ENCODE measurements at regions not wholly inside any gene's neighbourhood (a gene's known extent, or its start where the extent isn't known, plus 50 kb on each side); places are given as distances from the start of the nearest gene placed in this dataset.

DNA sequence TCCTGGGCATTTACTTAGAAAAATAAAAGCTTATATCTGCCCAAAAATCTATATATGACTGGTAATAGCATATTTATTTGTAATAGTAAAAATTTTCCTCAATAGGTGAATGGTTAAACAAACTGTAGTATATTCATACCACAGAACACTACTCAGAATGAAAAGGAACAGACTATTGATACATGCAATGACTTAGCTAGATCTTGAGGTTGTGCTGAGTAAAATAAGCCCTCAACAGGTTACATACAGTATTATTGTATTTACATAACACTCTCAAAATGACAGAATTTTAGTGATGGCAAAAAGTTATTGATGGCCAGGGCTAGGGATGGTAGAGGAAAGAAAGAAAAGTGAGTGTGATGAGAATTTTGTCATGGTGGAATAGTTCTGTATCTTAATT lies 178.4 kb downstream of the BMP4 start:
- Histone ChIP-seq H3K27ac (replicated peaks) (no peak overlapping the region), H3K27me3 (ENCODE audit: insufficient read depth, poor library complexity, severe bottlenecking) (no peaks in the 10 kb centered on the region), H3K4me3 (replicated peaks; ENCODE audit: insufficient read depth, low read length) (no peak overlapping the region)
- TF ChIP-seq, protein P1, sequence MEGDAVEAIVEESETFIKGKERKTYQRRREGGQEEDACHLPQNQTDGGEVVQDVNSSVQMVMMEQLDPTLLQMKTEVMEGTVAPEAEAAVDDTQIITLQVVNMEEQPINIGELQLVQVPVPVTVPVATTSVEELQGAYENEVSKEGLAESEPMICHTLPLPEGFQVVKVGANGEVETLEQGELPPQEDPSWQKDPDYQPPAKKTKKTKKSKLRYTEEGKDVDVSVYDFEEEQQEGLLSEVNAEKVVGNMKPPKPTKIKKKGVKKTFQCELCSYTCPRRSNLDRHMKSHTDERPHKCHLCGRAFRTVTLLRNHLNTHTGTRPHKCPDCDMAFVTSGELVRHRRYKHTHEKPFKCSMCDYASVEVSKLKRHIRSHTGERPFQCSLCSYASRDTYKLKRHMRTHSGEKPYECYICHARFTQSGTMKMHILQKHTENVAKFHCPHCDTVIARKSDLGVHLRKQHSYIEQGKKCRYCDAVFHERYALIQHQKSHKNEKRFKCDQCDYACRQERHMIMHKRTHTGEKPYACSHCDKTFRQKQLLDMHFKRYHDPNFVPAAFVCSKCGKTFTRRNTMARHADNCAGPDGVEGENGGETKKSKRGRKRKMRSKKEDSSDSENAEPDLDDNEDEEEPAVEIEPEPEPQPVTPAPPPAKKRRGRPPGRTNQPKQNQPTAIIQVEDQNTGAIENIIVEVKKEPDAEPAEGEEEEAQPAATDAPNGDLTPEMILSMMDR (IDR thresholded peaks at IDR 0.05; ENCODE audit: insufficient read depth, low read length): no peak
- TF ChIP-seq SPI1 (IDR thresholded peaks at IDR 0.05; ENCODE audit: borderline replicate concordance, low read depth) (no peak), GABPA (IDR thresholded peaks at IDR 0.05; ENCODE audit: low read depth) (no peak), POLR2AphosphoS5 (IDR thresholded peaks at IDR 0.05; ENCODE audit: low read depth) (no peak)
- TF ChIP-seq, protein P2, sequence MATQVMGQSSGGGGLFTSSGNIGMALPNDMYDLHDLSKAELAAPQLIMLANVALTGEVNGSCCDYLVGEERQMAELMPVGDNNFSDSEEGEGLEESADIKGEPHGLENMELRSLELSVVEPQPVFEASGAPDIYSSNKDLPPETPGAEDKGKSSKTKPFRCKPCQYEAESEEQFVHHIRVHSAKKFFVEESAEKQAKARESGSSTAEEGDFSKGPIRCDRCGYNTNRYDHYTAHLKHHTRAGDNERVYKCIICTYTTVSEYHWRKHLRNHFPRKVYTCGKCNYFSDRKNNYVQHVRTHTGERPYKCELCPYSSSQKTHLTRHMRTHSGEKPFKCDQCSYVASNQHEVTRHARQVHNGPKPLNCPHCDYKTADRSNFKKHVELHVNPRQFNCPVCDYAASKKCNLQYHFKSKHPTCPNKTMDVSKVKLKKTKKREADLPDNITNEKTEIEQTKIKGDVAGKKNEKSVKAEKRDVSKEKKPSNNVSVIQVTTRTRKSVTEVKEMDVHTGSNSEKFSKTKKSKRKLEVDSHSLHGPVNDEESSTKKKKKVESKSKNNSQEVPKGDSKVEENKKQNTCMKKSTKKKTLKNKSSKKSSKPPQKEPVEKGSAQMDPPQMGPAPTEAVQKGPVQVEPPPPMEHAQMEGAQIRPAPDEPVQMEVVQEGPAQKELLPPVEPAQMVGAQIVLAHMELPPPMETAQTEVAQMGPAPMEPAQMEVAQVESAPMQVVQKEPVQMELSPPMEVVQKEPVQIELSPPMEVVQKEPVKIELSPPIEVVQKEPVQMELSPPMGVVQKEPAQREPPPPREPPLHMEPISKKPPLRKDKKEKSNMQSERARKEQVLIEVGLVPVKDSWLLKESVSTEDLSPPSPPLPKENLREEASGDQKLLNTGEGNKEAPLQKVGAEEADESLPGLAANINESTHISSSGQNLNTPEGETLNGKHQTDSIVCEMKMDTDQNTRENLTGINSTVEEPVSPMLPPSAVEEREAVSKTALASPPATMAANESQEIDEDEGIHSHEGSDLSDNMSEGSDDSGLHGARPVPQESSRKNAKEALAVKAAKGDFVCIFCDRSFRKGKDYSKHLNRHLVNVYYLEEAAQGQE (IDR thresholded peaks at IDR 0.05; ENCODE audit: insufficient replicate concordance, low read depth): no peak
- no peak for DNase-seq (ENCODE audit: low read depth in 1 of 2, low spot score in 1 of 2)

DNA sequence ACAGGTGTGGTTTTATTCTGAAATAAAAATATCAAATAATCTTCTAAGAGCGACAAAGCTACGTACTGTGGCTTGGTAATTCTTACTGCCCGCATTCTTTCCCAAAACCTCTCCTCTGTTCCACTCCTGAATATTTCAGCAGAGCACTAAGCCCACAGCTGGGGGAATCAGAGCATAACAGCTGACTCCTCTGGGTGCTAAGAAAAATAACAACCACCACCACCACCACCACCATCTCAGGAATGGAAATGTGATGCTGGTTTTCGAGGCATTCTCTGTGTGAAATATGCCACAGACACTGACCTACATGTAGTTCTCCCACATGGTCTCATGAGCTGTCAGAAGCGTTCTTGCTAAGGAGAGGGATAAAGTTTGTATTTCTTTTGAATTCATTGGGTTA lies 183.7 kb downstream of the BMP4 start:
- DNase-seq (ENCODE audit: low read depth in 1 of 2, low spot score in 1 of 2): no peak
- H3K27me3 ChIP-seq (ENCODE audit: insufficient read depth, poor library complexity, severe bottlenecking): no peaks in the 10 kb centered on the region
- H3K4me3 ChIP-seq (replicated peaks; ENCODE audit: insufficient read depth, low read length): no peak overlapping the region
- H3K27ac ChIP-seq (replicated peaks): no peak overlapping the region
- no peak for TF ChIP-seq POLR2AphosphoS5 (IDR thresholded peaks at IDR 0.05; ENCODE audit: low read depth)
- TF ChIP-seq, protein P2 (IDR thresholded peaks at IDR 0.05; ENCODE audit: insufficient replicate concordance, low read depth): no peak
- TF ChIP-seq, protein P1 (IDR thresholded peaks at IDR 0.05; ENCODE audit: insufficient read depth, low read length): no peak
- TF ChIP-seq GABPA (IDR thresholded peaks at IDR 0.05; ENCODE audit: low read depth): no peak
- no peak for TF ChIP-seq SPI1 (IDR thresholded peaks at IDR 0.05; ENCODE audit: borderline replicate concordance, low read depth)

DNA sequence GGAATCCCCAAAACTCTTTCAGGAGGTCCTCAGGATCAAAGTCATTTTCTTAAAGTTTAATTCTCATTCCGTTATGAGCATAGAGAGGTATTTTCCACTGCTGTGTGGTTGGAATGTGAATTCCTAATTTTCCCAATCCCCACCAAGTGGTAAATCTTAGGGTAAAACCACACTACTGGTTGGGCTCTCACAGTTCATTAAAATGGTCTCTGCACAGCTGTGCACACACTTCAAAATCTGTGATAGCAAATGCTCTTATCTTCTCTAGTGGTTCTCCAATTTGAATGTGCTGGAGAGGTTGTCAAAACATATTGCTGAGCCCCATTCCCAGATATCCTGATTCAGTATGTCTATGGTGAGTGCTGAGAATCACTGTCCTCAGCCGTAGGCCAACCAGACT lies 189.1 kb downstream of the BMP4 start:
- H3K4me3 ChIP-seq (replicated peaks; ENCODE audit: insufficient read depth, low read length): no peak overlapping the region
- no peak for TF ChIP-seq GABPA (IDR thresholded peaks at IDR 0.05; ENCODE audit: low read depth)
- TF ChIP-seq, protein P1 (IDR thresholded peaks at IDR 0.05; ENCODE audit: insufficient read depth, low read length): no peak
- TF ChIP-seq, protein P2 (IDR thresholded peaks at IDR 0.05; ENCODE audit: insufficient replicate concordance, low read depth): no peak
- no peak for TF ChIP-seq POLR2AphosphoS5 (IDR thresholded peaks at IDR 0.05; ENCODE audit: low read depth)
- no peak for TF ChIP-seq SPI1 (IDR thresholded peaks at IDR 0.05; ENCODE audit: borderline replicate concordance, low read depth)
- no peak overlapping the region for H3K27ac ChIP-seq (replicated peaks)
- no peak for DNase-seq (ENCODE audit: low read depth in 1 of 2, low spot score in 1 of 2)
- H3K27me3 ChIP-seq (ENCODE audit: insufficient read depth, poor library complexity, severe bottlenecking): no peaks in the 10 kb centered on the region

All from HL-60 (cell line).